NCI-H1105 (cell line): ENCODE measurements at regions not wholly inside any gene's neighbourhood (a gene's known extent, or its start where the extent isn't known, plus 50 kb on each side); places are given as distances from the start of the nearest gene placed in this dataset.

Source experiments
- DNase-seq: peaks from one replicate; lab custom pipeline; 2025; lab: John Stamatoyannopoulos, UW

- DNase-seq: no peak
Observed at GRCh38 chr13:99123101-99124045, 77.3 kb upstream of the UBAC2 start.

GRCh38 chr13:99124046-99124400 lies 76.6 kb upstream of the UBAC2 start:
- no peak for DNase-seq

GRCh38 chr13:99124794-99125316 lies 75.8 kb upstream of the UBAC2 start:
- no peak for DNase-seq

- no peak for DNase-seq
Observed at GRCh38 chr13:99125326-99125915, 75.2 kb upstream of the UBAC2 start.

GRCh38 chr13:99126821-99127220 lies 73.8 kb upstream of the UBAC2 start:
- DNase-seq: no peak

GRCh38 chr13:99129050-99129449 lies 71.6 kb upstream of the UBAC2 start:
- no peak for DNase-seq

- no peak for DNase-seq
Observed at GRCh38 chr13:99129951-99130350, 70.7 kb upstream of the UBAC2 start.

- no peak for DNase-seq
Observed at GRCh38 chr13:99131410-99131809, 69.2 kb upstream of the UBAC2 start.

- no peak for DNase-seq
Observed at GRCh38 chr13:99132295-99132835, 68.3 kb upstream of the UBAC2 start.

GRCh38 chr13:99133230-99133629 lies 67.4 kb upstream of the UBAC2 start:
- DNase-seq: no peak

- no peak for DNase-seq
Observed at GRCh38 chr13:99133848-99134247, 66.8 kb upstream of the UBAC2 start.

- no peak for DNase-seq
Observed at GRCh38 chr13:99135591-99135990, 65.1 kb upstream of the UBAC2 start.

GRCh38 chr13:99136427-99136954 lies 64.2 kb upstream of the UBAC2 start:
- DNase-seq: no peak

GRCh38 chr13:99140831-99141230 lies 59.8 kb upstream of the UBAC2 start:
- DNase-seq: no peak

GRCh38 chr13:99143904-99144303 lies 56.8 kb upstream of the UBAC2 start:
- no peak for DNase-seq

GRCh38 chr13:99144306-99144705 lies 56.3 kb upstream of the UBAC2 start:
- no peak for DNase-seq

- no peak for DNase-seq
Observed at GRCh38 chr13:99145461-99145860, 55.2 kb upstream of the UBAC2 start.

- no peak for DNase-seq
Observed at GRCh38 chr13:99150575-99151361, 49.9 kb upstream of the UBAC2 start.
